ENCODE measurements at regions not wholly inside any gene's neighbourhood (a gene's known extent, or its start where the extent isn't known, plus 50 kb on each side); places are given as distances from the start of the nearest gene placed in this dataset.
"Not testable (repeated sequence)": the region's sequence is repeated elsewhere in the genome, so short reads cannot be mapped to it uniquely, and the experiment has no call there.

GRCh38 chr2:184993746-184994145, 395.4 kb downstream of the ZNF804A start:
- Histone ChIP-seq H3K4me3 (ENCODE audit: low read length in 3 of 3) (no peak overlapping the region), H3K4me1 (ENCODE audit: control insufficient read depth in 2 of 3, insufficient read depth in 2 of 3, low read depth in 1 of 3, low read length in 3 of 3) (no peaks in the 10 kb centered on the region), H3K27me3 (ENCODE audit: control insufficient read depth, insufficient read depth, low read length) (no peaks in the 10 kb centered on the region), H3K36me3 (ENCODE audit: control insufficient read depth in 2 of 3, insufficient read depth in 3 of 3, low read length in 3 of 3) (no peaks in the 10 kb centered on the region), H3K9ac (ENCODE audit: low read length in 3 of 3) (no peak overlapping the region), H3K27ac (ENCODE audit: low read depth in 2 of 2, low read length in 2 of 2) (no peak overlapping the region), H3K9me3 (ENCODE audit: control insufficient read depth in 2 of 3, insufficient read depth in 1 of 3, low read length in 3 of 3) (no peaks in the 10 kb centered on the region)
- DNase-seq (no peak), FAIRE-seq (no peak)
- intact Hi-C loops (cut with DNase I), result no loop called here
- no peak for TF ChIP-seq CTCF (IDR thresholded peaks at IDR 0.05; ENCODE audit: borderline replicate concordance, extremely low read depth, insufficient read depth)

GRCh38 chr2:185006481-185006880, 408.2 kb downstream of the ZNF804A start:
- no peaks in the 10 kb centered on the region for H3K36me3 ChIP-seq (ENCODE audit: control insufficient read depth in 2 of 3, insufficient read depth in 3 of 3, low read length in 3 of 3)
- no peaks in the 10 kb centered on the region for H3K27me3 ChIP-seq (ENCODE audit: control insufficient read depth, insufficient read depth, low read length)
- H3K4me1 ChIP-seq (ENCODE audit: control insufficient read depth in 2 of 3, insufficient read depth in 2 of 3, low read depth in 1 of 3, low read length in 3 of 3), result no peaks in the 10 kb centered on the region
- no peak overlapping the region for H3K27ac ChIP-seq (ENCODE audit: low read depth in 2 of 2, low read length in 2 of 2)
- FAIRE-seq (no peak), DNase-seq (no peak)
- no peak overlapping the region for H3K9ac ChIP-seq (ENCODE audit: low read length in 3 of 3)
- no peak overlapping the region for H3K4me3 ChIP-seq (ENCODE audit: low read length in 3 of 3)
- intact Hi-C loops (cut with DNase I), result no loop called here
- H3K9me3 ChIP-seq (ENCODE audit: control insufficient read depth in 2 of 3, insufficient read depth in 1 of 3, low read length in 3 of 3), result no peaks in the 10 kb centered on the region
- no peak for TF ChIP-seq CTCF (IDR thresholded peaks at IDR 0.05; ENCODE audit: borderline replicate concordance, extremely low read depth, insufficient read depth)

GRCh38 chr2:185012643-185013042, 414.3 kb downstream of the ZNF804A start:
- FAIRE-seq (no peak), DNase-seq (peak in 2 of 5 donors; percentile 0 to 22)
- intact Hi-C loops (cut with DNase I), result no loop called here
- peaks cover 0 to 8% (median 0%) of the 10 kb centered on the region in 3 donors for H3K9me3 ChIP-seq (ENCODE audit: control insufficient read depth in 2 of 3, insufficient read depth in 1 of 3, low read length in 3 of 3)
- no peaks in the 10 kb centered on the region for H3K4me1 ChIP-seq (ENCODE audit: control insufficient read depth in 2 of 3, insufficient read depth in 2 of 3, low read depth in 1 of 3, low read length in 3 of 3)
- H3K36me3 ChIP-seq (ENCODE audit: control insufficient read depth in 2 of 3, insufficient read depth in 3 of 3, low read length in 3 of 3), result no peaks in the 10 kb centered on the region
- no peaks in the 10 kb centered on the region for H3K27me3 ChIP-seq (ENCODE audit: control insufficient read depth, insufficient read depth, low read length)
- no peak overlapping the region for H3K9ac ChIP-seq (ENCODE audit: low read length in 3 of 3)
- no peak for TF ChIP-seq CTCF (IDR thresholded peaks at IDR 0.05; ENCODE audit: borderline replicate concordance, extremely low read depth, insufficient read depth)
- no peak overlapping the region for H3K27ac ChIP-seq (ENCODE audit: low read depth in 2 of 2, low read length in 2 of 2)
- no peak overlapping the region for H3K4me3 ChIP-seq (ENCODE audit: low read length in 3 of 3)

GRCh38 chr2:185014076-185014475, 415.7 kb downstream of the ZNF804A start:
- FAIRE-seq (no peak), DNase-seq (no peak)
- Histone ChIP-seq H3K36me3 (ENCODE audit: control insufficient read depth in 2 of 3, insufficient read depth in 3 of 3, low read length in 3 of 3) (no peaks in the 10 kb centered on the region), H3K9ac (ENCODE audit: low read length in 3 of 3) (no peak overlapping the region), H3K4me3 (ENCODE audit: low read length in 3 of 3) (no peak overlapping the region), H3K27ac (ENCODE audit: low read depth in 2 of 2, low read length in 2 of 2) (no peak overlapping the region), H3K9me3 (ENCODE audit: control insufficient read depth in 2 of 3, insufficient read depth in 1 of 3, low read length in 3 of 3) (peaks cover 0 to 8% (median 0%) of the 10 kb centered on the region in 3 donors), H3K4me1 (ENCODE audit: control insufficient read depth in 2 of 3, insufficient read depth in 2 of 3, low read depth in 1 of 3, low read length in 3 of 3) (no peaks in the 10 kb centered on the region), H3K27me3 (ENCODE audit: control insufficient read depth, insufficient read depth, low read length) (no peaks in the 10 kb centered on the region)
- intact Hi-C loops (cut with DNase I), result no loop called here
- no peak for TF ChIP-seq CTCF (IDR thresholded peaks at IDR 0.05; ENCODE audit: borderline replicate concordance, extremely low read depth, insufficient read depth)

GRCh38 chr2:185025891-185026290, 427.6 kb downstream of the ZNF804A start:
- H3K27ac ChIP-seq (ENCODE audit: low read depth in 2 of 2, low read length in 2 of 2); H3K4me3 ChIP-seq (ENCODE audit: low read length in 3 of 3); H3K36me3 ChIP-seq (ENCODE audit: control insufficient read depth in 2 of 3, insufficient read depth in 3 of 3, low read length in 3 of 3); H3K27me3 ChIP-seq (ENCODE audit: control insufficient read depth, insufficient read depth, low read length); intact Hi-C loops (cut with DNase I); H3K9me3 ChIP-seq (ENCODE audit: control insufficient read depth in 2 of 3, insufficient read depth in 1 of 3, low read length in 3 of 3); FAIRE-seq; DNase-seq; H3K9ac ChIP-seq (ENCODE audit: low read length in 3 of 3); H3K4me1 ChIP-seq (ENCODE audit: control insufficient read depth in 2 of 3, insufficient read depth in 2 of 3, low read depth in 1 of 3, low read length in 3 of 3): not testable (repeated sequence)

All from kidney (tissue), 13 donors.